GM19023 (cell line): ENCODE measurements at regions not wholly inside any gene's neighbourhood (a gene's known extent, or its start where the extent isn't known, plus 50 kb on each side); places are given as distances from the start of the nearest gene placed in this dataset.

Experiments used
- ATAC-seq: cut with Tn5 transposase; IDR thresholded peaks from one replicate; pipeline ENCODE4 v1.9.1; 2021; ENCODE audit warnings: mild to moderate bottlenecking, moderate library complexity; ENCODE audit not compliant: unreplicated experiment

GRCh38 chr4:71930459-71930858 is 101.3 kb upstream of the NPFFR2 start:
- ATAC-seq: no peak

- ATAC-seq: no peak
Observed at GRCh38 chr4:71932941-71933340, 98.9 kb upstream of the NPFFR2 start.

- ATAC-seq: no peak
Observed at GRCh38 chr4:71938776-71939175, 93.0 kb upstream of the NPFFR2 start.

- ATAC-seq: no peak
Observed at GRCh38 chr4:71941001-71941400, 90.8 kb upstream of the NPFFR2 start.

- no peak for ATAC-seq
Observed at GRCh38 chr4:71944956-71945355, 86.8 kb upstream of the NPFFR2 start.

- no peak for ATAC-seq
Observed at GRCh38 chr4:71945791-71946190, 86.0 kb upstream of the NPFFR2 start.

- no peak for ATAC-seq
Observed at GRCh38 chr4:71958978-71959377, 72.8 kb upstream of the NPFFR2 start.

- ATAC-seq: no peak
Observed at GRCh38 chr4:71962622-71963264, 69.1 kb upstream of the NPFFR2 start.

GRCh38 chr4:71974681-71975080 is 57.1 kb upstream of the NPFFR2 start:
- no peak for ATAC-seq

GRCh38 chr4:71976523-71976922 is 55.3 kb upstream of the NPFFR2 start:
- no peak for ATAC-seq

GRCh38 chr4:71978210-71978835 is 53.5 kb upstream of the NPFFR2 start:
- ATAC-seq: no peak

GRCh38 chr4:71980976-71981375 is 50.8 kb upstream of the NPFFR2 start:
- no peak for ATAC-seq
